BJ (cell line): ENCODE measurements at regions not wholly inside any gene's neighbourhood (a gene's known extent, or its start where the extent isn't known, plus 50 kb on each side); places are given as distances from the start of the nearest gene placed in this dataset.

ENCODE experiments used
- CTCF ChIA-PET: fragments of 350-600 bp; formaldehyde crosslinking; extraction: SDS; loops from one replicate; lab custom pipeline; 2021; ENCODE audit warnings: antibody characterized with exemption, inconsistent platforms; lab: Yijun Ruan, JAX
- POLR2A ChIA-PET: fragments of 300-600 bp; sonication (Branson Sonifier 250); formaldehyde crosslinking; extraction: SDS; loops from one replicate; lab custom pipeline; 2021; ENCODE audit warnings: antibody characterized with exemption; lab: Charles Lee
- DNase-seq: peaks from one replicate; pipeline ENCODE4 v3.0.0-alpha.2; 2011; ENCODE audit warnings: low read depth
- H3K27me3 ChIP-seq: 2 replicates; pipeline ENCODE4 v1.6.0; 2011; ENCODE audit warnings: low read length; ENCODE audit not compliant: control insufficient read depth, insufficient read depth
- H3K36me3 ChIP-seq: 2 replicates; pipeline ENCODE4 v1.5.1; 2011; ENCODE audit warnings: low read length; ENCODE audit not compliant: control insufficient read depth, insufficient read depth
- H3K4me3 ChIP-seq: 2 replicates; pipeline ENCODE4 v1.5.1; 2011; ENCODE audit warnings: low read depth, mild to moderate bottlenecking, control low read depth, low read length
- TF ChIP-seq, protein P1 (sequence below): IDR thresholded peaks from 2 replicates; pipeline ENCODE4 v1.5.1; 2011; ENCODE audit warnings: low read depth, mild to moderate bottlenecking, control low read depth, inconsistent platforms, low read length, moderate library complexity; ENCODE audit not compliant: insufficient read depth

DNA sequence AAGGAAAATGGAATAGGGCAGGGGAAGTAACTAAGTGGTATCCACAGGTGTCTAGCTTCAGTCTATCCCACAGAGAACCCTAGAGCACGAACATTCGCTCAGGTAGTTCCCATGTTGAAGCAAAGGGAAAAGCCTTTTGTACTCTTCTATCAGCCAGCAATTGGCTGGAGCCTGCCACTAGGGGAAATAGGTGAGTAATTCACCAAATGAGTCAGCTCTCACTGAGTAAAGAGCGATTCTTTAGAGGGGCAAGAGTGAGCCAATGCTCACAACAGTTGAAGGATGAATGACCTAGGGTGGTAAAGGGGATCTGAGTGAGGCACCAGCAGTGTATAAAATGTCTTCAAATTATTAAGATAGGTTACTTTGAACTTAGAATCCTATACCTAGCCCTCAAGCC, 94.1 kb upstream of the ZNF800 start:
- DNase-seq = no peak
- Histone ChIP-seq H3K4me3 (no peak overlapping the region), H3K27me3 (no peaks in the 10 kb centered on the region), H3K36me3 (no peaks in the 10 kb centered on the region)
- TF ChIP-seq, protein P1, sequence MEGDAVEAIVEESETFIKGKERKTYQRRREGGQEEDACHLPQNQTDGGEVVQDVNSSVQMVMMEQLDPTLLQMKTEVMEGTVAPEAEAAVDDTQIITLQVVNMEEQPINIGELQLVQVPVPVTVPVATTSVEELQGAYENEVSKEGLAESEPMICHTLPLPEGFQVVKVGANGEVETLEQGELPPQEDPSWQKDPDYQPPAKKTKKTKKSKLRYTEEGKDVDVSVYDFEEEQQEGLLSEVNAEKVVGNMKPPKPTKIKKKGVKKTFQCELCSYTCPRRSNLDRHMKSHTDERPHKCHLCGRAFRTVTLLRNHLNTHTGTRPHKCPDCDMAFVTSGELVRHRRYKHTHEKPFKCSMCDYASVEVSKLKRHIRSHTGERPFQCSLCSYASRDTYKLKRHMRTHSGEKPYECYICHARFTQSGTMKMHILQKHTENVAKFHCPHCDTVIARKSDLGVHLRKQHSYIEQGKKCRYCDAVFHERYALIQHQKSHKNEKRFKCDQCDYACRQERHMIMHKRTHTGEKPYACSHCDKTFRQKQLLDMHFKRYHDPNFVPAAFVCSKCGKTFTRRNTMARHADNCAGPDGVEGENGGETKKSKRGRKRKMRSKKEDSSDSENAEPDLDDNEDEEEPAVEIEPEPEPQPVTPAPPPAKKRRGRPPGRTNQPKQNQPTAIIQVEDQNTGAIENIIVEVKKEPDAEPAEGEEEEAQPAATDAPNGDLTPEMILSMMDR = no peak
- ChIA-PET POLR2A (no interaction called here), CTCF (interaction anchor here (0.6 kb wide), 1 partner anchor 13 kb away, joined by 3 read pairs; no protein-coding TSS in a partner anchor)

DNA sequence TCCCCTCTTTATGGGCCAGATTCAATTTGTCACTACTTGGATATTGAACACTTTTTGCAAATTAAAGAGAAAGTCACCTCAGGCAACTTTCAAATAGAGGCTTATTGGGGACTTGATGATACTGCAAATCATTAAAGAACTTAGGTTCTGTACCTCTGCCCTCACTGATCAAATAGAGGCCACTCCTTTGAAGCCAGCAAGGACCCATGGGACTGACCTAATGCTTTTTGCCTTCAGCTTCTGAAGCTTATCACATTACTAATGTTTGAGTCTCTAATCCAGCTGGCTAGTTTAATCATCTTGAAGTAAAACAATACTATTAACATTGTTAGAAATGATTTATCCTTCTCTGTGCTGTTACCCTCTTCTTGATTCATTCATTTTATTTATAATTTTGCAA, 93.0 kb upstream of the ZNF800 start:
- Histone ChIP-seq H3K4me3 (no peak overlapping the region), H3K36me3 (no peaks in the 10 kb centered on the region), H3K27me3 (no peaks in the 10 kb centered on the region; the same call in 1 of the 2 replicates)
- TF ChIP-seq, protein P1 = no peak
- no peak for DNase-seq
- ChIA-PET CTCF (no interaction called here), POLR2A (no interaction called here)

DNA sequence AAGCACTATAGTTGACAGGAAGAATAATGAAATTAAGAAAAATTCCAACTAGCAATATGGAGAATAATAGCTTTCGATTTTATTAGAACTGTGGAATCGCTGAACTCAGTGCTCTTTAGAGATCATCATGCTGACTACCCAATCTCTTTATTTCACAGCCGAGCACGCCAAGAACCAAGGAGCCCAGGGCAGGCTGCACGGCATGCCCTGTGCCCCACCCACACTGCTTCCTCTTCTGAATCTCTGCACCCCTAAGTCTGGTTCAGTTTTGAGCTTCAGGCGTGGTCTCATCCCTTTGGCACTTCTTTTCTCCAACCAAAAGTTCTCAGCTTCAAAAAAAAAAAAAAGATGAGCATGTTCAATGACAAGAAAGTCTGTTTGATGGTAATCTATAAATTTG, 92.4 kb upstream of the ZNF800 start:
- CTCF ChIA-PET = no interaction called here
- Histone ChIP-seq H3K4me3 (no peak overlapping the region), H3K36me3 (no peaks in the 10 kb centered on the region), H3K27me3 (no peaks in the 10 kb centered on the region; the same call in 1 of the 2 replicates)
- POLR2A ChIA-PET = no interaction called here
- TF ChIP-seq, protein P1 = no peak
- DNase-seq = no peak

DNA sequence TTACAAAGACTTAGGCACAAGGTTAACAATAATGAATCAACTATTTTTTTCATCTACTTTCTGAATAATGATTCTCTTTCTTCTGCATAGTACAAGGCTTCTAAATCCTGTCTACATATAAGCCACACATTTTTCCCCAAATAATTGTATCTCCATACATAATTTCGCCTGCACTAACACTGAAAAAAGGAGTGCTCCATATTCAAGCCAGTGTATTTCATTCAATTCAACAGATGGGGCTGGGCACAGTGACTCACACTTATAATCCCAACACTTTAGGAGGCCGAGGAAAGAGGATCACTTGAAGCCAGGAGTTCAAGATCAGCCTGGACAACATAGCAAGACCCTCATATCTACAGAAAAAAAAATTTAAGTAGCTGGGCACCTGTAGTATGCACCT, 86.0 kb upstream of the ZNF800 start:
- no peaks in the 10 kb centered on the region for H3K36me3 ChIP-seq
- H3K27me3 ChIP-seq = no peaks in the 10 kb centered on the region; the same call in 1 of the 2 replicates
- ChIA-PET CTCF (no interaction called here), POLR2A (no interaction called here)
- H3K4me3 ChIP-seq = no peak overlapping the region
- no peak for DNase-seq
- TF ChIP-seq, protein P1 = no peak

DNA sequence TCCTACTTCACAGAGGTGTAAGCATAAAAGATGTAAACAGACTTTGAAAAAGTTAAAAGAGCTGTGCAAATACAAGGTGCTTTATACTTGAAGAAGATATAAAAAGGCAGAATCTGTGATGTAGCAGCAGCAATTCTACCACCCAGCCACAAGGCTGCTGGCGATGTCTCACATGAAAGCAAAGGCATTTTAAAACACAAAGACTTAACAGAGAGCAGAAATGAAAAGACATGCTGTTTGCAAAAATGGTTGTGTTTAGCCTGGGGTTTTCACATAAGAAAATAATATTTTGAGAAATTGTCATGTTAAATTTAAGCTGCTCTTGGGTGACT, 85.5 kb upstream of the ZNF800 start:
- Histone ChIP-seq H3K4me3 (no peak overlapping the region), H3K27me3 (no peaks in the 10 kb centered on the region; the same call in 1 of the 2 replicates), H3K36me3 (no peaks in the 10 kb centered on the region)
- no peak for DNase-seq
- CTCF ChIA-PET = no interaction called here
- TF ChIP-seq, protein P1 = no peak
- POLR2A ChIA-PET = no interaction called here
